NOMO-1 treated with DMSO at 0.1 percent for 48 hours (cell line): ENCODE measurements at regions not wholly inside any gene's neighbourhood (a gene's known extent, or its start where the extent isn't known, plus 50 kb on each side); places are given as distances from the start of the nearest gene placed in this dataset.
"Not testable (repeated sequence)": the region's sequence is repeated elsewhere in the genome, so short reads cannot be mapped to it uniquely, and the experiment has no call there.

Source experiments
- DNase-seq: peaks from one replicate; lab custom pipeline; 2025; ENCODE audit not compliant: unreplicated experiment; lab: John Stamatoyannopoulos, UW

- no peak for DNase-seq
Measured at GRCh38 chr4:184335520-184335919, 117.8 kb upstream of the ENPP6 start.

DNA sequence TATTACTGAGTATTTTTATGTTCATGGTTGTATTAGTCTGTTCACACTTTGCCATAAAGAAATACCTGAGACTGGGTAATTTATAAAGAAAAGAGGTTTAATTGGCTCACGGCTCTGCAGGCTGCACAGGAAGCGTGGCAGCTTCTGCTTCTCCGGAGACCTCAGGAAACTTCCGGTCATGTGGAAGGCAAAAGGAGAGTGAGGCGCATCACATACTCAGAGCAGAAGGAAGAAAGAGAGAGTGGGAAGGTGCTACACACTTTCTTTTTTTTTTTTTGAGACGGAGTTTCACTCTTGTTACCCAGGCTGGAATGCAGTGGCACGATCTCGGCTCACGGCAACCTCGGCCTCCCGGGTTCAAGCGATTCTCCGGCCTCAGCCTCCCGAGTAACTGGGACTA lies 115.8 kb upstream of the ENPP6 start:
- DNase-seq, result not testable (repeated sequence)

DNA sequence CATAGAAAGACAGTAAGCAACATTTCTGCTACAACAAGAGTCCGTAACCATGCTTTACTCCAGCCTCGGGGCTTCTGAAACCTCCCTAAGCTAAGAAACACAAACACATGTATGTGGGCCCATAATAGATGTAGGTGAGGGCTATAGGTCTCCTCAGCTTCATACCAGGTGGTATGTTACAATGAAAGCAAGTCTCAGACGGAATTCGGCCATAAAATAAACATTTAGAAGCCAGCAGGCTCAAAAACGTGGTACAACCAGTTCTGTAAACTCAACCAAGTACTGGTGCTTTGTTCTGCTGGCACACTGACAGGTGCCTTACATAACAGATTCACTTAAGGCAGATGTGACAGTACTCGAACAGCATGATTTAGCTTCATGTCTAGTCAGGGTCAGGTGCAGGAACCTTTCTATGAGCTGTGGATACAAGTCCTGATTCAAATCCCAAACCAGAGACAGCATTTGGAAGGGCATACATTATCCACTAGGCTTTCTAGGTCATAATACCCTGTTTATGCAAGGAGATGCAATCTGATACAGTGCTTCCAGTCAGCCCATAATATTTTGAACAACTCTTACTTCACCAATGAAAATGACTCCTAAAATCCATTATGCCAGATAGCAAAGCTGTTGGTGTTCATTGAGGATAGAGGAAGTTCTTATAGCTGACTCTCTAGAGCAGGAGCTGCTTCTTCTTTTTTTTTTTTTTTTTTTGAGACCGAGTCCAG lies 113.8 kb upstream of the ENPP6 start:
- DNase-seq, result peak; percentile 77

DNA sequence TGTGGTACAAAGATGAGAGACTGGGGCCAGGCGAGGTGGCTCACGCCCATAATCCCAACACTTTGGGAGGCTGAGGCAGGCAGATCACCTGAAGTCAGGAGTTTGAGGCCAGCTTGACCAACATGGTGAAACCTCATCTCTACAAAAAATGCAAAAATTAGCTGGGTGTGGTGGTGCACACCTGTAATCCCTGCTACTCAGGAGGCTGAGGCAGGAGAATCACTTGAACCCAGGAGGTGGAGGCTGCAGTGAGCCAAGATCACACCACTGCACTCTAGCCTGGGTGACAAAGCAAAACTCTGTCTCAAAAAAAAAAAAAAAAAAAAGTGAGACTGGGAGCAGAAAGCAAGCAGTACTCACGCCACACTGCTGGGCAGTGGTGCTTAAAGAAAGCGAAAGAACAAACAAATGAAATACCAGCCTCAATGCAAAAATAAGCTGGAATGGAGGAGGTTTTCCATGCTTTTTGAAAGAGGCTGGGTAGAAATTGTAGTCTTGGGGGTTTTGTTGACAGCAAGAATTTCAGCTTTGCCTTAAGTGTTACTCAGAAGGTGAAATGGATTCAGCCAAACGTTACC lies 112.9 kb upstream of the ENPP6 start:
- DNase-seq, result not testable (repeated sequence)

DNA sequence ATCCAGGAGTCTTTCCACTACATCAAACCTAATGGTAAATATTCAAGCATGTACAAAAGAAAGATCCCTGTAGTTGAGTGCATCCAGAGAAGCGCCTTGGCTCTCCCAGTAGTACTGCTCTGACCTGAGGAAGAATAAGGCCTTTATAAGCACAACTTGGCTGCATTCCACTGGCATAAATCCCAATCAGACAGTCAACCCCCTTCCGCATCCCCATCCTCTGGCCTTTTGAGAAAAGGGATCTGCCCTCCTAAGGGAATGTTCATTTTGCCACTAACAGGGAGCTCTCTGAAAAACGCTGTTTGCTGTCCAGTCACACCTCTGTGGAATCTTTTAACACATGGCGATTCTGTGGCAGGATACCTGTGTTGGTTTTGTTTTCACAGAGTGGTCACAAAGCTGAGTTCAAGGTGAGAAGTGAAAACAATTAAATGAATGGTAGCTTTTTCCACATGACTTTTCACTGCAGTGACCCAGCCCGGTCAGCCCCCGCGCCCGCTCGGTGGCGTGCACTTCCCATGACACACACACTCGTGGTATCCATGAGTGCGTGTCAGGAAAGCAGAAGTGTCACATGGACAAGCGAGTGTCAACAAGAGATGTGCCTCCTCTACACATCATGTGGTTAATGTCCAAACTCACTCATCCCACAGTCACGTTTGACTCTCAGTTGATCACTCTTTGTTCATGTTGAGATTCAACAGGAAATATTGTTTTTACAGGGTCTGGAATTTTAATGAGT lies 112.2 kb upstream of the ENPP6 start:
- DNase-seq, result peak; percentile 39

DNA sequence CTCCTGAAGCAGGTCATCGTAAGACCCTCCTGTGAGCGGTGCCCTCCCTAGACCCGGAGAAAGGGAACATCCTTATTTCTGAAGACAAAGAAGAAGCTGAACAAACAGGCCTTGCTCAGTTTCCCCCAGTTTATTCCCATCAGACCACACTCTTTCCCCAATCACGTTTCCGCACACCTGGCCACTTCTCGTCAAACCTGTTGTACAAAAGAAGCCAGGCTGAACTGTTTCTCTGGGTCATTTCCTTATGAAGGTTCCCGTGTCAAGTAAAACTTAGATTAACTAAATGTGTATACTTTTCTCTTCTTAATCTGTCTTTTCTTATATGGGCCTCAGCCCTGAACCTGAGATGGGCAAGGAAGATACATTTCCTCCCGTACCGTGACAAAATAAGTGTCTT lies 111.6 kb upstream of the ENPP6 start:
- DNase-seq, result no peak

DNA sequence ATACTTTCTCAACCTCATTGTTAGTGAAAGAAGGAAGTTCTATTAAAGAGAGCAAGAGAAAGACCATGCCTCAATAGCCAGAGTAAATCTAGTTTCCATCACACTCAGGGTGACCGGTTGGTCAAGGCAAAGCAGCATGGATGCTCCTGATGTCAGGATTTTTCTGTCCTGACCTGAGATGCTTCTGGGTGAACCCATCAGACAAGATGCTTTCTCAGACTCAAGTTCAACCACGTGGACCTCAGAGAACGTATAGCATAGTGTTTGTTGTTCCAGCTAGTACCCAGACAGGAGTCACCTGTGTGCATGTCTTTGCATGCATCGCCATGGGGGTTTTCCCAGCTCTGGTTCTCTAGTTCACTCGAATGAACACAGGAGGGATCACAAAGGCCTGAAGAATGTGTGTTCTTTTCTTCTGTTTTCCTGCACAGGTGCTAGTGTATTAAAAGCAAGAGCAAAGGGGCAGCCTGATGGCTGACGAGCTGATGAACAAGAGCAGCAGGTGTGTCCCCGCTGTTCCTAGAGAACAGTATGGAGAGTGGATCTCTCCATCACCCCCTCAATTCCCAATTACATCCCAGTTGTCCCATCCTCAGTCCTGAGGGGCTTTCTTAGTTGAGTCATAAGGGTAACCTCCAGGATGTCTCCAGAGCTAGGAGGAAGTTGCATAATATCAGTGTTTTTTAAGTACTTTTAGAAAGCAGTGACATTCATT lies 110.5 kb upstream of the ENPP6 start:
- DNase-seq, result peak; percentile 37

DNA sequence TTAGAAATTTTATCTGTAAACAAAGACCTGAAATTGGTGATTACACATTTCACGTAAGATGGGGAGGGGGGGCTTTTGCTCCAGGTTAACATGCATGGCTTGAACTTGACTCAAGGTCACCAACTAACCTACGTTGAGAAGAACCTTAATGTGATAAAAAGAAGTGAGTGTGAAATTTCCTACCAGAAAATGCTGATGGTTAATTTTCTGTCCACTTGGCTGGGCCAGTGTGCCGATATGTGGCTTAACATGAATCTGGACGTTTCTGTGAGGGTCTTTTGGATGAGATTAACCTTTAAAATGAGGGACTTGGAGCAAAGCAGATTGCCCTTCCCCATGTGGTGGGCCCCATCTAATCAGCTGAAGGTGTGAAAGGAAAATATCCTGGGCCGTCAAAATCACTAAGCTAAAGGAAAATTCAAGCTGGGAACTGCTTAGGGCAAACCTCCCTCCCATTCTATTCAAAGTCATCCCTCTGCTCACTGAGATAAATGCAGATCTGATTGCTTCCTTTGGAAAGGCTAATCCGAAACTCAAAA lies 107.3 kb upstream of the ENPP6 start:
- no peak for DNase-seq

DNA sequence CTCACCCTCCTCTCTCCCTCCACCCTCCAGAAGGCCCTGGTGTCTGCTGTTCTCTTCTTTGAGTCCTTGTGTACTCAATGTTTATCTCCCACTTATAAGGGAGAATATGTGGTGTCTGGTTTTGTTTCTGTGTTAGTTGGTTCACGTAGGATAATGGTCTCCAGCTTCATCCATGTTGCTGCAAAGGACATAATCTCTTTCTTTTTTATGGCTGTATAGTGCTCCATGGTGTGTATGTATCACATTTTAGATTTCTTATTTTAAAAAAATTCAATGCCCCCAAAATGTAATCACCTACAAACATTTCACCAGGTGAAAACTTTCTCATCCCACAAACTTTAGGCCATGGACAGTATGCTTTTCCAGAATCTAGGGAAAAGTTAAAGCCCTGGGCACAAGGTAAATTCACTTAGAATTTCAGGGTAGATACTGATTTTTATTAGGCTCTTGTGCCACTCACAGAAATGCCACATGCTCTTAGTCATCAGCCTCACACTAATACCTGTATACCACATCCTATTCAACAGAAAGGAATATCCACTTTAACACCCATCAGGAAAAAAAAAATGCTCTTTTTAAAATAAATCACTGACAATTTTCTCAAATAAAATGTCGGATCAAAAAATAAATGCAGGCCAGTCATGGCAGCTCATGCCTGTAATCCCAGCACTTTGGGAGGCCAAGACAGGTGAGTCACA lies 104.8 kb upstream of the ENPP6 start:
- DNase-seq, result no peak

- DNase-seq, result no peak
Measured at GRCh38 chr4:184320631-184321030, 103.0 kb upstream of the ENPP6 start.

- no peak for DNase-seq
Measured at GRCh38 chr4:184318852-184319251, 101.2 kb upstream of the ENPP6 start.

DNA sequence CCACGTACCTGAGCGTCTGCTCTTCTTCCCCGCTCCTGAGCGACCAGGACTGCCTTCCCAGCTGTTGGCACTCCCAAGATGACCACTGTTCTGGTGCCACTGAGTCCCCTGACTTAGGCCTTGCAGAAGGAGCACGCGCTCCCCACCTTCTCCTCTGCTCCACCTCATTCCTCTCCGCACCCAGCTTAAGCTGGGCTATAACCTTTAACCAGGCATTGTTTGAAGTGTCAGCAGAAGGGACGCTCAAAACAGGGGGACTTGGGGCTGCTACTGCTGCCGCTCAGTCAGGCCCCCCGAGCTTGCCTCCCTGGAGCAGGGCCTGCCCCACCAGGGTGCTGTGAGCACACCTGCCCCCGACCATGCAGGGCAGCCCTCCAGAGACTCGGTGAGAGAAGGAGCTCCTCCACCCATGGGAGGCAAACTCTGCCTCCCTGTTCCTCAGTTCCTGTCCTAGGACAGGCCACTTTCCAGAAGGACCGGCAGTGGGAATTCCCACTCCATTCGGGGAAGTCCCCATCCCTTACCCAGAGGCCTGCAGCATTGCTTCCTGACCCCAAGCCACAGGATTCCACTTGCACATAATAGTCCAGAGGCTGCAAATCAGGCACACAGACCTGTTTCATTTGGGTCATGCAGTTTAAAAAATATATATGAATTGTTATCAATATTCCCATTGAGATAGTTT lies 99.7 kb upstream of the ENPP6 start:
- DNase-seq, result no peak

DNA sequence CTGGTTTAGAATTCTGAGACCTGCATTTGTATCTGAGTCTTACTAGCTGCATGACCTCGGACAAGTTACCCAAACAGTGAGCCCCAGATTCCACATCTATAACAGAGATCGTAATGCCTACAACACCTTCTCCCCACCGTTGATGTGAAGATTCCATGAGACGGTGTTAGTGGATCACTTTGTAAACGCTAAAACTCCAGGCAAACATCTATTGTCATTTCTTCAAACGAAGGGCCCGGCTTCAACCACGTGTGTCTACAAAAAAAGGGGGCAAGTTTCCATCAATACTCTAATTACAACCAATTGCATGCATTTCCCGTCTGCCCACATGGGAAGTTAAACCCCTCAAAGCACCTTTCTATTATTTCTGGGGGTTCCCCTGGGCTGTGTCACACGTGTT lies 99.1 kb upstream of the ENPP6 start:
- DNase-seq, result no peak

DNA sequence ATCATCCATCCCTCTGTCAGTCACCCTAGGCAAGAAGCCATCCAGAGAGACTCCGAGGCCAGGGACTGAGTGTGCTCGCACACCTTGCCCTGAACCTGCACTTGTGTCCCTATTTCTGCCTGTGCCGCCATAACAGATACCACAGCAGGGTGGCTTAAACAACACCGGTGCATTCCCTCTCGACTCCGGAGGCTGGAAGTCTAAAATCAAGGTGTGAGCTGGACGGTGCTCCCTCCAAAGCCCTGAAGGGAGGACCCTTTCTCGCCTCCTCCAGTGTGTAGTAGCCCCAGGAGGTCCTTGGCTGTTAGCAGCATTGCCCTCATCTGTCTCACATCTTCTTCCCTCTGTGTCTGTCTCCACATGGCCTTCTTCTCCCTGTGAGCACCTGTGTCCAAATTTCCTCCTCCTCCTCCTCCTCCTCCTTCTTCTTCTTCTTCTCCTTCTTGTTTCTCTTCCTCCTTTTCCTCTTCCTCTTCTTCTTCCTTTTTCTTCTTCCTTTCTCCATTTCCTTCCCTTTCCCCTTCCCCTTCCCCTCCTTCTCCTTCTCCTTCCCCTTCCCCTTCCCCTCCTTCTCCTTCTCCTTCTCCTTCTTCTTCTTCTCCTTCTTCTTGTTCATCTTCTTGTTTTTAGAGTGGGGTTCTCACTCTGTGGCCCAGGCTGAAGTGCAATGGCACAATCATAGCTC lies 98.1 kb upstream of the ENPP6 start:
- DNase-seq, result no peak

GRCh38 chr4:184313702-184314659 lies 96.3 kb upstream of the ENPP6 start:
- DNase-seq, result peak; percentile 81

DNA sequence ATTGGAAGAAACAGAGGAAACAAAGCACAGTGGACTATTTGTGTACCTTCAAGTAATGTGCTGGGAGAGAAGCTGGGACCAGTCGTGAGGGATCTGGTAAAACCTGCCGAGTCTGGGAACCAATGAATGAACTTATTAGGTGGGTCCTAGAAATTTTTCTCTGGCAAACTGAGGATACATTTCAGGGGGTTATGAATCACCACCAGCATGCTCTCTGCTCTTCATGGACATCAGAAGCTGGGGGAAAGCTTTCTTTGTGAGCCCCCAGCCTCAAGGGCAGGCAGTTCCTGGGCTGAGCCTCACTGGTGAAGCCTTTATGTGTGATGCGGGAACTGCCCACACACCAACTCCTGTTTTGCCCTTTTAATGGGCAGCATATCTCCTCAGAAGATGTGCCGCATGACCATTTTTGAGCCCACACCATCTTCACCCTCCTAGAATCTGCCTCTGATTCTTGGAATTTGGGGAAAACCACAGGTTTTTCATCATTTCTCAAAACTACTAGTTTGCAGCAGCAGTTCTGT lies 95.4 kb upstream of the ENPP6 start:
- no peak for DNase-seq

GRCh38 chr4:184312126-184312525 lies 94.5 kb upstream of the ENPP6 start:
- no peak for DNase-seq
